ENCODE measurements at regions not wholly inside any gene's neighbourhood (a gene's known extent, or its start where the extent isn't known, plus 50 kb on each side); places are given as distances from the start of the nearest gene placed in this dataset.
"Not testable (repeated sequence)": the region's sequence is repeated elsewhere in the genome, so short reads cannot be mapped to it uniquely, and the experiment has no call there.

- H3K36me3 ChIP-seq; H3K27me3 ChIP-seq; ATAC-seq; H3K9me3 ChIP-seq; H3K27ac ChIP-seq; intact Hi-C loops (cut with DNase I); H3K4me1 ChIP-seq: not testable (repeated sequence)
- 51 to 74% (median 62%) methylated on average over 22 to 27 of the region's 27 CpGs for WGBS, 4 donors
- DNase-seq: peak in 1 of 5 donors; percentile 14
- H3K4me3 ChIP-seq: peak overlapping the region in 7 of 12 donors; percentile 19 to 38 (median 35)
Measured at GRCh38 chr2:156254637-156255067, 77.9 kb downstream of the NR4A2 start.

- intact Hi-C loops (cut with DNase I): no loop called here
- 78 to 88% (median 84%) methylated on average over 2 of the region's 2 CpGs for WGBS, 4 donors
Measured at GRCh38 chr2:156253765-156254164, 78.8 kb downstream of the NR4A2 start.

GRCh38 chr2:156242874-156243273, 89.6 kb downstream of the NR4A2 start:
- Histone ChIP-seq H3K9me3 (peaks cover 0 to 3% (median 0%) of the 10 kb centered on the region in 12 donors), H3K4me3 (no peak overlapping the region), H3K36me3 (no peaks in the 10 kb centered on the region), H3K27ac (no peak overlapping the region), H3K27me3 (no peaks in the 10 kb centered on the region), H3K4me1 (no peaks in the 10 kb centered on the region)
- TF ChIP-seq CTCF (IDR thresholded peaks at IDR 0.05) (no peak), POLR2A (IDR thresholded peaks at IDR 0.05) (no peak)
- DNase-seq (no peak), ATAC-seq (no peak)
- intact Hi-C loops (cut with DNase I): no loop called here
- WGBS, 4 donors: 58 to 70% (median 65%) methylated on average over 1 of the region's 1 CpG

More at GRCh38 chr2:156253765-156254164, 78.8 kb downstream of the NR4A2 start:
- TF ChIP-seq POLR2A (IDR thresholded peaks at IDR 0.05): no peak
- TF ChIP-seq CTCF (IDR thresholded peaks at IDR 0.05): no peak
- Histone ChIP-seq H3K36me3 (no peaks in the 10 kb centered on the region), H3K27ac (no peak overlapping the region), H3K9me3 (no peaks in the 10 kb centered on the region), H3K27me3 (peaks cover 0 to 2% (median 0%) of the 10 kb centered on the region in 9 donors), H3K4me1 (no peaks in the 10 kb centered on the region), H3K4me3 (no peak overlapping the region)
- ATAC-seq (no peak), DNase-seq (no peak)

GRCh38 chr2:156237558-156237957, 95.0 kb downstream of the NR4A2 start:
- DNase-seq (no peak), ATAC-seq (no peak)
- Histone ChIP-seq H3K27ac (no peak overlapping the region), H3K4me1 (no peaks in the 10 kb centered on the region), H3K27me3 (no peaks in the 10 kb centered on the region), H3K36me3 (no peaks in the 10 kb centered on the region), H3K4me3 (no peak overlapping the region), H3K9me3 (peaks cover 0 to 22% (median 0%) of the 10 kb centered on the region in 12 donors)
- TF ChIP-seq CTCF (IDR thresholded peaks at IDR 0.05) (no peak), POLR2A (IDR thresholded peaks at IDR 0.05) (no peak)
- intact Hi-C loops (cut with DNase I): no loop called here
- WGBS, 4 donors: 45 to 66% (median 64%) methylated on average over 2 of the region's 2 CpGs

GRCh38 chr2:156229724-156230362, 102.7 kb downstream of the NR4A2 start:
- WGBS, 4 donors: 47 to 59% (median 54%) methylated on average over 1 of the region's 1 CpG
- H3K27ac ChIP-seq: no peak overlapping the region
- H3K4me1 ChIP-seq: no peaks in the 10 kb centered on the region
- no peak overlapping the region for H3K4me3 ChIP-seq
- no peaks in the 10 kb centered on the region for H3K27me3 ChIP-seq
- no peaks in the 10 kb centered on the region for H3K36me3 ChIP-seq
- ATAC-seq (no peak), DNase-seq (no peak)
- intact Hi-C loops (cut with DNase I): no loop called here
- TF ChIP-seq CTCF (IDR thresholded peaks at IDR 0.05) (no peak), POLR2A (IDR thresholded peaks at IDR 0.05) (no peak)
- H3K9me3 ChIP-seq: peaks cover 0 to 41% (median 2%) of the 10 kb centered on the region in 12 donors

GRCh38 chr2:156223328-156223727, 109.2 kb downstream of the NR4A2 start:
- peaks cover 0 to 36% (median 9%) of the 10 kb centered on the region in 12 donors for H3K9me3 ChIP-seq
- intact Hi-C loops (cut with DNase I): not testable (repeated sequence)
- 55 to 63% (median 62%) methylated on average over 1 of the region's 1 CpG for WGBS, 4 donors

More at GRCh38 chr2:156223328-156223727, 109.2 kb downstream of the NR4A2 start:
- ATAC-seq, H3K27ac ChIP-seq, H3K4me3 ChIP-seq, H3K4me1 ChIP-seq, DNase-seq, H3K36me3 ChIP-seq, H3K27me3 ChIP-seq: not testable (repeated sequence)

All from heart left ventricle (tissue), 16 donors.